ENCODE measurements at regions not wholly inside any gene's neighbourhood (a gene's known extent, or its start where the extent isn't known, plus 50 kb on each side); places are given as distances from the start of the nearest gene placed in this dataset.

DNA sequence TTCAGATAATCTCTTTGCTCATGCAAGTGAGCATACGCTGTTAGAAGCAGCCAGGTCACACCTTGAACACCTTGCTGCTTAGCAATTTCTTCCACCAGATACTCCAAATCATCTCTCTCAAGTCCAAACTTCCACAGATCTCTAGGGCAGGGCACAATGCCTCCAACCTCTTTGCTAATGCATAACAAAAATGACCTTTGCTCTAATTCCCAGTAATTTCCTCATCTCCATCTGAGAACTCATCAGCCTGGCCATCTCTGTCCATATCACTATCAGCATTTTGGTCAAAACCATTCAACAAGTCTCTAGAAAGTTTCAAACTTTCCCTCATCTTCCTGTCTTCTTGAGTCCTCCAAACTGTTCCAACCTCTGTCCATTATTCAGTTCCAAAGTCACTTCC, 139.3 kb upstream of the NR4A3 start:
- no peak for TF ChIP-seq EZH2 (IDR thresholded peaks at IDR 0.05; ENCODE audit: borderline replicate concordance, low read depth, low read length, severe bottlenecking)
- TF ChIP-seq, protein P1, sequence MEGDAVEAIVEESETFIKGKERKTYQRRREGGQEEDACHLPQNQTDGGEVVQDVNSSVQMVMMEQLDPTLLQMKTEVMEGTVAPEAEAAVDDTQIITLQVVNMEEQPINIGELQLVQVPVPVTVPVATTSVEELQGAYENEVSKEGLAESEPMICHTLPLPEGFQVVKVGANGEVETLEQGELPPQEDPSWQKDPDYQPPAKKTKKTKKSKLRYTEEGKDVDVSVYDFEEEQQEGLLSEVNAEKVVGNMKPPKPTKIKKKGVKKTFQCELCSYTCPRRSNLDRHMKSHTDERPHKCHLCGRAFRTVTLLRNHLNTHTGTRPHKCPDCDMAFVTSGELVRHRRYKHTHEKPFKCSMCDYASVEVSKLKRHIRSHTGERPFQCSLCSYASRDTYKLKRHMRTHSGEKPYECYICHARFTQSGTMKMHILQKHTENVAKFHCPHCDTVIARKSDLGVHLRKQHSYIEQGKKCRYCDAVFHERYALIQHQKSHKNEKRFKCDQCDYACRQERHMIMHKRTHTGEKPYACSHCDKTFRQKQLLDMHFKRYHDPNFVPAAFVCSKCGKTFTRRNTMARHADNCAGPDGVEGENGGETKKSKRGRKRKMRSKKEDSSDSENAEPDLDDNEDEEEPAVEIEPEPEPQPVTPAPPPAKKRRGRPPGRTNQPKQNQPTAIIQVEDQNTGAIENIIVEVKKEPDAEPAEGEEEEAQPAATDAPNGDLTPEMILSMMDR (IDR thresholded peaks at IDR 0.05; ENCODE audit: borderline replicate concordance, extremely low read depth, low read length, poor library complexity, severe bottlenecking): no peak

Measured in DND-41 (cell line).